Endothelial cell of umbilical vein (primary cell): ENCODE measurements at regions not wholly inside any gene's neighbourhood (a gene's known extent, or its start where the extent isn't known, plus 50 kb on each side); places are given as distances from the start of the nearest gene placed in this dataset.

Experiments
- BruUV-seq: library from RNA; stranded (reverse); fragments of 400-500 nt; replicated peaks from 2 replicates; lab custom pipeline; 2021; lab: Mats Ljungman, UMichigan
- CTCF ChIA-PET: fragments of 300-600, 350-600 bp; sonication (Branson Sonifier 250); formaldehyde crosslinking; loops from one replicate; lab custom pipeline; 2021; ENCODE audit warnings: antibody characterized with exemption, inconsistent platforms; lab: Charles Lee
- POLR2A ChIA-PET: fragments of 300-600, 350-600 bp; sonication (Branson Sonifier 250); formaldehyde crosslinking; loops from one replicate; lab custom pipeline; 2021; ENCODE audit warnings: antibody characterized with exemption, inconsistent platforms; lab: Charles Lee
- DNase-seq: peaks from one replicate; pipeline ENCODE4 v3.0.0-alpha.2; 2011; ENCODE audit warnings: low read depth, low spot score
- FAIRE-seq: peaks from 2 replicates; lab custom pipeline; 2011; peaks lifted over from hg19 to GRCh38; lab: Jason Lieb, UNC
- H2AFZ ChIP-seq: 2 replicates; pipeline ENCODE4 v1.6.0; 2012; ENCODE audit warnings: low read depth, low read length, control low read depth, inconsistent platforms
- H3K27ac ChIP-seq: 2 replicates; pipeline ENCODE4 v1.5.1; 2011; ENCODE audit warnings: low read depth, mild to moderate bottlenecking, control low read depth, low read length, moderate library complexity; ENCODE audit not compliant: insufficient read depth
- H3K27me3 ChIP-seq, 2 experiments: 2 replicates each; pipeline versions ENCODE4 v1.6.0 to v1.6.1; 2011; ENCODE audit warnings: low read length in 2 of 2, mixed read lengths in 1 of 2; ENCODE audit not compliant: control insufficient read depth in 2 of 2, insufficient read depth in 2 of 2
- H3K36me3 ChIP-seq, 2 experiments: 2 replicates in 1 of 2; 3 replicates in 1 of 2; pipeline ENCODE4 v1.5.1; 2011; ENCODE audit warnings: low read length in 2 of 2, mild to moderate bottlenecking in 1 of 2, moderate library complexity in 1 of 2; ENCODE audit not compliant: control insufficient read depth in 2 of 2, insufficient read depth in 2 of 2; ENCODE audit errors: extremely low read depth in 1 of 2
- H3K4me1 ChIP-seq: 3 replicates; pipeline ENCODE4 v1.5.1; 2011; ENCODE audit warnings: mild to moderate bottlenecking, low read length; ENCODE audit not compliant: control insufficient read depth, insufficient read depth; ENCODE audit errors: extremely low read depth
- H3K4me2 ChIP-seq: 2 replicates; pipeline ENCODE4 v1.6.1; 2011; ENCODE audit warnings: low read length, control low read depth, mixed read lengths; ENCODE audit not compliant: insufficient read depth
- H3K4me3 ChIP-seq, 3 experiments: fragments of 200-600 bp in 1 of 3; sonication (generic), shearing (Covaris generic) in 1 of 3; replicated peaks in 1 of 3; 2 replicates each; pipeline ENCODE4 v1.5.1; 2011 to 2016; ENCODE audit warnings: control low read depth in 3 of 3, low read length in 3 of 3, mild to moderate bottlenecking in 2 of 3, inconsistent platforms in 1 of 3, low read depth in 1 of 3, moderate library complexity in 1 of 3; ENCODE audit not compliant: insufficient read depth in 1 of 3
- H3K79me2 ChIP-seq: 2 replicates; pipeline ENCODE4 v1.6.0; 2012; ENCODE audit warnings: low read length, inconsistent platforms; ENCODE audit not compliant: control insufficient read depth, insufficient read depth
- H3K9ac ChIP-seq: replicated peaks from 2 replicates; pipeline ENCODE3; 2011; ENCODE audit warnings: low read length, control low read depth; ENCODE audit not compliant: insufficient read depth; ENCODE audit errors: extremely low read depth
- H3K9me1 ChIP-seq: replicated peaks from 3 replicates; pipeline ENCODE4 v1.6.0; 2011; ENCODE audit warnings: mild to moderate bottlenecking, low read length; ENCODE audit not compliant: control insufficient read depth, insufficient read depth; ENCODE audit errors: extremely low read depth
- H3K9me3 ChIP-seq: replicated peaks from 2 replicates; pipeline ENCODE4 v1.5.1; 2012; ENCODE audit warnings: low read length, inconsistent platforms; ENCODE audit not compliant: control insufficient read depth, insufficient read depth
- H4K20me1 ChIP-seq: replicated peaks from 2 replicates; pipeline ENCODE3; 2011; ENCODE audit warnings: mild to moderate bottlenecking, low read length; ENCODE audit not compliant: control insufficient read depth, insufficient read depth; ENCODE audit errors: extremely low read depth
- EZH2 ChIP-seq: IDR thresholded peaks from 2 replicates; pipeline ENCODE4 v1.6.1; 2012; ENCODE audit warnings: borderline replicate concordance, low read depth, mild to moderate bottlenecking, moderate library complexity, low read length, inconsistent platforms; ENCODE audit not compliant: severe bottlenecking
- FOS ChIP-seq: IDR thresholded peaks from 2 replicates; pipeline ENCODE4 v1.6.1; 2011; ENCODE audit warnings: mild to moderate bottlenecking, low read length, moderate library complexity, borderline replicate concordance; ENCODE audit not compliant: insufficient read depth
- GATA2 ChIP-seq: IDR thresholded peaks from 2 replicates; pipeline ENCODE4 v1.7.0; 2011; ENCODE audit warnings: low read depth, mild to moderate bottlenecking, moderate library complexity, mixed read lengths, low read length; ENCODE audit not compliant: insufficient read length, insufficient read depth
- JUN ChIP-seq: IDR thresholded peaks from 2 replicates; pipeline ENCODE4 v1.6.1; 2011; ENCODE audit warnings: borderline replicate concordance, low read depth; ENCODE audit not compliant: insufficient read length, insufficient read depth
- MAX ChIP-seq: IDR thresholded peaks from 2 replicates; pipeline ENCODE4 v1.6.1; 2011; ENCODE audit not compliant: insufficient read depth, insufficient read length
- MYC ChIP-seq: IDR thresholded peaks from one replicate; pipeline ENCODE4 v1.6.1; 2011; ENCODE audit warnings: mild to moderate bottlenecking, low read depth, low read length
- dilution Hi-C: fragments of 300-500 bp; cut with MboI; formaldehyde crosslinking; loops from one replicate; pipeline ENCODE4 v1.15.0; 2019; ENCODE audit warnings: low sequenced_read_pairs; ENCODE audit not compliant: extremely low pct_ligation_motif_present
- intact Hi-C: fragments of 100-400 bp; cut with micrococcal nuclease; formaldehyde crosslinking; loops from one replicate; pipeline ENCODE4 v1.10.0; 2022
- TF ChIP-seq, protein P1 (sequence below), 2 donors: IDR thresholded peaks; 1 replicate in 1 of 2; 2 replicates in 1 of 2; pipeline ENCODE4 v1.5.1; 2011; ENCODE audit warnings: low read length in 2 of 2, mild to moderate bottlenecking in 2 of 2, moderate library complexity in 2 of 2, control low read depth in 1 of 2, inconsistent platforms in 1 of 2, low read depth in 1 of 2; ENCODE audit not compliant: insufficient read depth in 1 of 2; ENCODE audit errors: extremely low read depth in 1 of 2

GRCh38 chr6:14630016-14630415 is 512.4 kb downstream of the CD83 start:
- H2AFZ ChIP-seq = no peak overlapping the region
- DNase-seq (no peak), FAIRE-seq (no peak)
- TF ChIP-seq, protein P1, sequence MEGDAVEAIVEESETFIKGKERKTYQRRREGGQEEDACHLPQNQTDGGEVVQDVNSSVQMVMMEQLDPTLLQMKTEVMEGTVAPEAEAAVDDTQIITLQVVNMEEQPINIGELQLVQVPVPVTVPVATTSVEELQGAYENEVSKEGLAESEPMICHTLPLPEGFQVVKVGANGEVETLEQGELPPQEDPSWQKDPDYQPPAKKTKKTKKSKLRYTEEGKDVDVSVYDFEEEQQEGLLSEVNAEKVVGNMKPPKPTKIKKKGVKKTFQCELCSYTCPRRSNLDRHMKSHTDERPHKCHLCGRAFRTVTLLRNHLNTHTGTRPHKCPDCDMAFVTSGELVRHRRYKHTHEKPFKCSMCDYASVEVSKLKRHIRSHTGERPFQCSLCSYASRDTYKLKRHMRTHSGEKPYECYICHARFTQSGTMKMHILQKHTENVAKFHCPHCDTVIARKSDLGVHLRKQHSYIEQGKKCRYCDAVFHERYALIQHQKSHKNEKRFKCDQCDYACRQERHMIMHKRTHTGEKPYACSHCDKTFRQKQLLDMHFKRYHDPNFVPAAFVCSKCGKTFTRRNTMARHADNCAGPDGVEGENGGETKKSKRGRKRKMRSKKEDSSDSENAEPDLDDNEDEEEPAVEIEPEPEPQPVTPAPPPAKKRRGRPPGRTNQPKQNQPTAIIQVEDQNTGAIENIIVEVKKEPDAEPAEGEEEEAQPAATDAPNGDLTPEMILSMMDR (IDR thresholded peaks at IDR 0.05; ENCODE audit: extremely low read depth in 1 of 2, insufficient read depth in 1 of 2, low read depth in 1 of 2, low read length in 2 of 2) = no peak
- no peak for TF ChIP-seq GATA2
- TF ChIP-seq FOS = no peak
- TF ChIP-seq JUN = no peak
- TF ChIP-seq MAX = no peak
- TF ChIP-seq EZH2 = no peak
- no peak for TF ChIP-seq MYC
- dilution Hi-C loops = no loop called here
- no peak overlapping the region for H3K4me2 ChIP-seq
- no peaks in the 10 kb centered on the region for H3K36me3 ChIP-seq
- no peaks in the 10 kb centered on the region for H3K9me1 ChIP-seq
- no peak overlapping the region for H3K4me3 ChIP-seq
- peaks cover 9% of the 10 kb centered on the region for H3K9me3 ChIP-seq
- no peaks in the 10 kb centered on the region for H4K20me1 ChIP-seq
- intact Hi-C loops = no loop called here
- POLR2A ChIA-PET = no interaction called here
- H3K4me1 ChIP-seq = no peaks in the 10 kb centered on the region
- no TSS peak for BruUV-seq
- no peak overlapping the region for H3K27ac ChIP-seq
- no peaks in the 10 kb centered on the region for H3K27me3 ChIP-seq
- no peak overlapping the region for H3K9ac ChIP-seq
- CTCF ChIA-PET = no interaction called here
- H3K79me2 ChIP-seq = no peaks in the 10 kb centered on the region
